Mesendoderm (in vitro differentiated cells): ENCODE measurements at regions not wholly inside any gene's neighbourhood (a gene's known extent, or its start where the extent isn't known, plus 50 kb on each side); places are given as distances from the start of the nearest gene placed in this dataset.

ENCODE experiments used
- DNase-seq: peaks from one replicate; pipeline ENCODE4 v3.0.0; 2013
- H2AK5ac ChIP-seq: 2 replicates; pipeline ENCODE4 v1.6.1; 2013; ENCODE audit warnings: low read length, inconsistent platforms
- H2BK120ac ChIP-seq: 2 replicates; pipeline ENCODE4 v1.6.1; 2013; ENCODE audit warnings: low read depth, mild to moderate bottlenecking, low read length, moderate library complexity, mixed read lengths
- H2BK15ac ChIP-seq: replicated peaks from 2 replicates; pipeline ENCODE4 v1.6.1; 2013; ENCODE audit warnings: low read depth, mild to moderate bottlenecking, moderate library complexity
- H2BK5ac ChIP-seq: 2 replicates; pipeline ENCODE4 v1.6.1; 2013; ENCODE audit warnings: low read length, inconsistent platforms
- H3K18ac ChIP-seq: 2 replicates; pipeline ENCODE4 v1.6.1; 2013; ENCODE audit warnings: mild to moderate bottlenecking, low read length, mixed read lengths
- H3K23ac ChIP-seq: one replicate; pipeline ENCODE4 v1.6.1; 2013; ENCODE audit warnings: low read length
- H3K27ac ChIP-seq: 2 replicates; pipeline ENCODE4 v1.5.1; 2013; ENCODE audit warnings: low read depth, mild to moderate bottlenecking, inconsistent platforms, low read length, moderate library complexity
- H3K27me3 ChIP-seq: 2 replicates; pipeline ENCODE4 v1.6.1; 2013; ENCODE audit warnings: low read length, control low read depth, mild to moderate bottlenecking, inconsistent platforms; ENCODE audit not compliant: insufficient read depth, poor library complexity
- H3K36me3 ChIP-seq: 2 replicates; pipeline ENCODE4 v1.6.1; 2013; ENCODE audit warnings: low read length, inconsistent platforms; ENCODE audit not compliant: control insufficient read depth, insufficient read depth
- H3K4ac ChIP-seq: one replicate; pipeline ENCODE4 v1.6.1; 2013; ENCODE audit warnings: low read depth, mild to moderate bottlenecking, low read length, moderate library complexity
- H3K4me1 ChIP-seq: 2 replicates; pipeline ENCODE4 v1.6.1; 2013; ENCODE audit warnings: low read depth, low read length, inconsistent platforms; ENCODE audit not compliant: control insufficient read depth
- H3K4me2 ChIP-seq: 2 replicates; pipeline ENCODE4 v1.6.1; 2013; ENCODE audit warnings: low read length
- H3K4me3 ChIP-seq: 2 replicates; pipeline ENCODE4 v1.5.1; 2013; ENCODE audit warnings: mild to moderate bottlenecking, low read length
- H3K56ac ChIP-seq: one replicate; pipeline ENCODE4 v1.6.1; 2013; ENCODE audit warnings: low read length
- H3K79me1 ChIP-seq: 2 replicates; pipeline ENCODE4 v1.6.1; 2013; ENCODE audit warnings: low read length, inconsistent platforms
- H3K79me2 ChIP-seq: 2 replicates; pipeline ENCODE4 v1.6.1; 2013; ENCODE audit warnings: mild to moderate bottlenecking, low read length; ENCODE audit not compliant: control insufficient read depth, insufficient read depth
- H3K9ac ChIP-seq: 2 replicates; pipeline ENCODE4 v1.6.1; 2013; ENCODE audit warnings: low read length, inconsistent platforms
- H4K5ac ChIP-seq: one replicate; pipeline ENCODE4 v1.6.1; 2013; ENCODE audit warnings: low read length
- H4K8ac ChIP-seq: one replicate; pipeline ENCODE4 v1.6.1; 2013; ENCODE audit warnings: low read depth, mild to moderate bottlenecking, control low read depth, low read length, moderate library complexity
- WGBS: extraction: QIAGEN DNeasy Blood & Tissue Kit; methylation state at CpG from one replicate; pipeline ENCODE4 v1.1.7; 2013; ENCODE audit warnings: low lambda C conversion rate, missing lambda C conversion rate; ENCODE audit not compliant: insufficient coverage; ENCODE audit errors: extremely low coverage; 5-methylcytosine and 5-hydroxymethylcytosine counted together

GRCh38 chr6:55676736-55677135 lies 97.7 kb upstream of the HMGCLL1 start:
- WGBS, result no CpG with 5 or more reads among the region's 5 CpGs
- Histone ChIP-seq H2BK120ac (no peak overlapping the region), H3K36me3 (no peaks in the 10 kb centered on the region), H4K5ac (no peak overlapping the region), H3K18ac (no peak overlapping the region), H2AK5ac (no peak overlapping the region), H3K27ac (no peak overlapping the region), H4K8ac (no peak overlapping the region), H3K56ac (no peak overlapping the region), H2BK15ac (no peak overlapping the region), H2BK5ac (no peak overlapping the region), H3K79me2 (no peaks in the 10 kb centered on the region), H3K4ac (no peak overlapping the region), H3K23ac (no peak overlapping the region), H3K79me1 (no peaks in the 10 kb centered on the region), H3K4me2 (no peak overlapping the region), H3K4me1 (no peaks in the 10 kb centered on the region), H3K27me3 (no peaks in the 10 kb centered on the region), H3K9ac (no peak overlapping the region), H3K4me3 (no peak overlapping the region)
- DNase-seq, result no peak

GRCh38 chr6:55675941-55676340 lies 96.9 kb upstream of the HMGCLL1 start:
- H3K56ac ChIP-seq, result no peak overlapping the region
- H3K27ac ChIP-seq, result no peak overlapping the region
- no peak overlapping the region for H2BK5ac ChIP-seq
- no peak overlapping the region for H3K18ac ChIP-seq
- no peak overlapping the region for H4K8ac ChIP-seq
- no peak overlapping the region for H4K5ac ChIP-seq
- H3K9ac ChIP-seq, result no peak overlapping the region
- H3K4me2 ChIP-seq, result no peak overlapping the region
- no peaks in the 10 kb centered on the region for H3K36me3 ChIP-seq
- H2BK120ac ChIP-seq, result no peak overlapping the region
- H3K4ac ChIP-seq, result no peak overlapping the region
- H3K4me1 ChIP-seq, result no peaks in the 10 kb centered on the region
- no peak for DNase-seq
- H3K79me2 ChIP-seq, result no peaks in the 10 kb centered on the region
- H3K27me3 ChIP-seq, result no peaks in the 10 kb centered on the region
- H3K79me1 ChIP-seq, result no peaks in the 10 kb centered on the region
- H2BK15ac ChIP-seq, result no peak overlapping the region
- no peak overlapping the region for H3K23ac ChIP-seq
- no peak overlapping the region for H2AK5ac ChIP-seq
- no peak overlapping the region for H3K4me3 ChIP-seq

GRCh38 chr6:55674672-55675071 lies 95.7 kb upstream of the HMGCLL1 start:
- Histone ChIP-seq H2AK5ac (no peak overlapping the region), H2BK5ac (no peak overlapping the region), H2BK120ac (no peak overlapping the region), H3K79me2 (no peaks in the 10 kb centered on the region), H2BK15ac (no peak overlapping the region), H4K5ac (no peak overlapping the region), H4K8ac (no peak overlapping the region), H3K56ac (no peak overlapping the region), H3K23ac (no peak overlapping the region), H3K27ac (no peak overlapping the region), H3K4me3 (no peak overlapping the region), H3K27me3 (no peaks in the 10 kb centered on the region), H3K4me2 (no peak overlapping the region), H3K79me1 (no peaks in the 10 kb centered on the region), H3K4me1 (no peaks in the 10 kb centered on the region), H3K4ac (no peak overlapping the region), H3K9ac (no peak overlapping the region), H3K36me3 (no peaks in the 10 kb centered on the region), H3K18ac (no peak overlapping the region)
- no CpG with 5 or more reads among the region's 1 CpG for WGBS
- DNase-seq, result no peak

GRCh38 chr6:55670850-55671413 lies 91.9 kb upstream of the HMGCLL1 start:
- no peak overlapping the region for H2BK5ac ChIP-seq
- no peak overlapping the region for H4K8ac ChIP-seq
- no peak overlapping the region for H2AK5ac ChIP-seq
- no peak overlapping the region for H3K56ac ChIP-seq
- WGBS, result no CpG with 5 or more reads among the region's 5 CpGs
- no peak overlapping the region for H3K4ac ChIP-seq
- H2BK120ac ChIP-seq, result no peak overlapping the region
- no peak overlapping the region for H4K5ac ChIP-seq
- H3K18ac ChIP-seq, result no peak overlapping the region
- DNase-seq, result no peak
- no peak overlapping the region for H3K4me2 ChIP-seq
- no peaks in the 10 kb centered on the region for H3K27me3 ChIP-seq
- no peak overlapping the region for H3K23ac ChIP-seq
- H3K27ac ChIP-seq, result no peak overlapping the region
- no peaks in the 10 kb centered on the region for H3K79me1 ChIP-seq
- H3K4me1 ChIP-seq, result no peaks in the 10 kb centered on the region
- H2BK15ac ChIP-seq, result no peak overlapping the region
- no peaks in the 10 kb centered on the region for H3K36me3 ChIP-seq
- no peaks in the 10 kb centered on the region for H3K79me2 ChIP-seq
- H3K9ac ChIP-seq, result no peak overlapping the region
- H3K4me3 ChIP-seq, result no peak overlapping the region

GRCh38 chr6:55669028-55669427 lies 90.0 kb upstream of the HMGCLL1 start:
- H3K4me1 ChIP-seq, result no peaks in the 10 kb centered on the region
- H3K79me2 ChIP-seq, result no peaks in the 10 kb centered on the region
- H3K23ac ChIP-seq, result no peak overlapping the region
- no peak overlapping the region for H3K4me2 ChIP-seq
- H3K4ac ChIP-seq, result no peak overlapping the region
- no peak overlapping the region for H3K9ac ChIP-seq
- H3K27ac ChIP-seq, result no peak overlapping the region
- no peaks in the 10 kb centered on the region for H3K79me1 ChIP-seq
- no peak overlapping the region for H2BK120ac ChIP-seq
- no peak overlapping the region for H3K4me3 ChIP-seq
- H2BK5ac ChIP-seq, result no peak overlapping the region
- no CpG with 5 or more reads among the region's 1 CpG for WGBS
- no peak overlapping the region for H3K18ac ChIP-seq
- no peak overlapping the region for H2BK15ac ChIP-seq
- no peak overlapping the region for H4K8ac ChIP-seq
- H3K56ac ChIP-seq, result no peak overlapping the region
- H3K27me3 ChIP-seq, result no peaks in the 10 kb centered on the region
- H3K36me3 ChIP-seq, result no peaks in the 10 kb centered on the region
- no peak for DNase-seq
- H4K5ac ChIP-seq, result no peak overlapping the region
- no peak overlapping the region for H2AK5ac ChIP-seq

GRCh38 chr6:55668591-55668990 lies 89.6 kb upstream of the HMGCLL1 start:
- Histone ChIP-seq H3K4me2 (no peak overlapping the region), H2BK15ac (no peak overlapping the region), H3K56ac (no peak overlapping the region), H4K5ac (no peak overlapping the region), H2AK5ac (no peak overlapping the region), H3K36me3 (no peaks in the 10 kb centered on the region), H3K4me1 (no peaks in the 10 kb centered on the region), H3K79me1 (no peaks in the 10 kb centered on the region), H3K79me2 (no peaks in the 10 kb centered on the region), H3K18ac (no peak overlapping the region), H3K27ac (no peak overlapping the region), H2BK120ac (no peak overlapping the region), H3K27me3 (no peaks in the 10 kb centered on the region), H2BK5ac (no peak overlapping the region), H3K4me3 (no peak overlapping the region), H3K4ac (no peak overlapping the region), H3K23ac (no peak overlapping the region), H3K9ac (no peak overlapping the region), H4K8ac (no peak overlapping the region)
- WGBS, result no CpG with 5 or more reads among the region's 3 CpGs
- DNase-seq, result peak; percentile 12
